SK-N-SH treated with all-trans-retinoic acid at 6 μM for 48 hours (cell line): ENCODE measurements at regions not wholly inside any gene's neighbourhood (a gene's known extent, or its start where the extent isn't known, plus 50 kb on each side); places are given as distances from the start of the nearest gene placed in this dataset.

Source experiments
- ATAC-seq: fragments of 200-7000 bp; cut with Tn5 transposase; 3 replicates; pipeline ENCODE4 v1.9.1; 2020; ENCODE audit warnings: mild to moderate bottlenecking, moderate library complexity
- ARNTL ChIP-seq: fragments of 450-650 bp; formaldehyde crosslinking; IDR thresholded peaks from 2 replicates; pipeline ENCODE4 v1.5.0; 2020; ENCODE audit warnings: low read depth, mild to moderate bottlenecking, moderate library complexity, borderline replicate concordance
- BACH2 ChIP-seq: fragments of 250-450 bp; sonication (Bioruptor Pico); IDR thresholded peaks from 2 replicates; pipeline ENCODE4 v1.9.0; 2021; ENCODE audit warnings: mild to moderate bottlenecking, borderline replicate concordance
- CREB5 ChIP-seq: fragments of 250-450 bp; sonication (Bioruptor Pico); IDR thresholded peaks from 2 replicates; pipeline ENCODE4 v1.5.1; 2020; ENCODE audit warnings: low read depth, mild to moderate bottlenecking, moderate library complexity
- CSDC2 ChIP-seq: fragments of 250-450 bp; sonication (Bioruptor Pico); IDR thresholded peaks from 2 replicates; pipeline ENCODE4 v1.5.0; 2020; ENCODE audit warnings: mild to moderate bottlenecking, moderate library complexity
- CSRNP3 ChIP-seq: fragments of 250-450 bp; sonication (Bioruptor Pico); IDR thresholded peaks from 2 replicates; pipeline ENCODE4 v1.5.1; 2021; ENCODE audit warnings: mild to moderate bottlenecking, moderate library complexity
- ESRRG ChIP-seq: fragments of 250-450 bp; sonication (Bioruptor Pico); IDR thresholded peaks from 2 replicates; pipeline ENCODE4 v1.6.1; 2021; ENCODE audit warnings: mild to moderate bottlenecking
- GLIS3 ChIP-seq: fragments of 250-450 bp; sonication (Bioruptor Pico); IDR thresholded peaks from 2 replicates; pipeline ENCODE4 v1.5.0; 2020; ENCODE audit warnings: mild to moderate bottlenecking, moderate library complexity
- ISL1 ChIP-seq: fragments of 250-450 bp; sonication (Bioruptor Pico); IDR thresholded peaks from 2 replicates; pipeline ENCODE4 v2.1.2; 2022; ENCODE audit warnings: mild to moderate bottlenecking, moderate library complexity
- OSR1 ChIP-seq: fragments of 250-450 bp; sonication (Bioruptor Pico); IDR thresholded peaks from 2 replicates; pipeline ENCODE4 v1.8.0; 2022; ENCODE audit warnings: moderate library complexity, mild to moderate bottlenecking, inconsistent platforms
- PATZ1 ChIP-seq: fragments of 250-450 bp; sonication (Bioruptor Pico); IDR thresholded peaks from 2 replicates; pipeline ENCODE4 v1.8.0; 2020; ENCODE audit warnings: mild to moderate bottlenecking, moderate library complexity, borderline replicate concordance
- POU6F1 ChIP-seq: fragments of 250-450 bp; sonication (Bioruptor Pico); IDR thresholded peaks from 2 replicates; pipeline ENCODE4 v1.8.0; 2021; ENCODE audit warnings: low read depth, mild to moderate bottlenecking, moderate library complexity, borderline replicate concordance
- PPARA ChIP-seq: fragments of 250-450 bp; sonication (Bioruptor Pico); IDR thresholded peaks from 2 replicates; pipeline ENCODE4 v1.5.0; 2020; ENCODE audit warnings: mild to moderate bottlenecking, borderline replicate concordance
- RARB ChIP-seq: fragments of 250-450 bp; sonication (Bioruptor Pico); IDR thresholded peaks from 2 replicates; pipeline ENCODE4 v1.8.0; 2021; ENCODE audit warnings: mild to moderate bottlenecking, moderate library complexity
- SNAI2 ChIP-seq: fragments of 250-450 bp; sonication (Bioruptor Pico); IDR thresholded peaks from 2 replicates; pipeline ENCODE4 v1.5.0; 2020; ENCODE audit warnings: mild to moderate bottlenecking, moderate library complexity
- TCF4 ChIP-seq: fragments of 250-450 bp; sonication (Bioruptor Pico); IDR thresholded peaks from 2 replicates; pipeline ENCODE4 v1.8.0; 2021; ENCODE audit warnings: mild to moderate bottlenecking, moderate library complexity, borderline replicate concordance
- TOX ChIP-seq: fragments of 250-450 bp; sonication (Bioruptor Pico); IDR thresholded peaks from 2 replicates; pipeline ENCODE4 v1.8.0; 2021; ENCODE audit warnings: mild to moderate bottlenecking, moderate library complexity, borderline replicate concordance
- TSHZ2 ChIP-seq: fragments of 250-450 bp; sonication (Bioruptor Pico); IDR thresholded peaks from 2 replicates; pipeline ENCODE4 v1.5.0; 2020; ENCODE audit warnings: mild to moderate bottlenecking, moderate library complexity
- ZC3H10 ChIP-seq: fragments of 250-450 bp; sonication (Bioruptor Pico); IDR thresholded peaks from 2 replicates; pipeline ENCODE4 v1.5.1; 2021; ENCODE audit warnings: mild to moderate bottlenecking, moderate library complexity
- ZFP3 ChIP-seq: fragments of 250-450 bp; sonication (Bioruptor Pico); IDR thresholded peaks from 2 replicates; pipeline ENCODE4 v1.5.0; 2020; ENCODE audit warnings: mild to moderate bottlenecking, moderate library complexity
- ZFP30 ChIP-seq: fragments of 450-650 bp; formaldehyde crosslinking; IDR thresholded peaks from 2 replicates; pipeline ENCODE4 v1.5.0; 2022; ENCODE audit warnings: mild to moderate bottlenecking, moderate library complexity
- ZNF70 ChIP-seq: fragments of 450-650 bp; formaldehyde crosslinking; IDR thresholded peaks from 2 replicates; pipeline ENCODE4 v1.5.0; 2020; ENCODE audit warnings: mild to moderate bottlenecking, moderate library complexity
- ZNF8 ChIP-seq: fragments of 450-650 bp; formaldehyde crosslinking; IDR thresholded peaks from 2 replicates; pipeline ENCODE4 v1.5.0; 2020; ENCODE audit warnings: mild to moderate bottlenecking, moderate library complexity

- ATAC-seq = no peak
- TF ChIP-seq RARB (CRISPR knock-in tag) = no peak
- no peak for TF ChIP-seq ZFP30 (CRISPR knock-in tag)
- TF ChIP-seq PPARA (CRISPR knock-in tag) = no peak
- no peak for TF ChIP-seq BACH2 (CRISPR knock-in tag)
- no peak for TF ChIP-seq CREB5
- no peak for TF ChIP-seq ZNF8 (CRISPR knock-in tag)
- TF ChIP-seq CSDC2 (CRISPR knock-in tag) = no peak
- no peak for TF ChIP-seq GLIS3
- no peak for TF ChIP-seq ZFP3 (CRISPR knock-in tag)
- TF ChIP-seq ESRRG (CRISPR knock-in tag) = no peak
- TF ChIP-seq ZC3H10 (CRISPR knock-in tag) = no peak
- TF ChIP-seq POU6F1 (CRISPR knock-in tag) = no peak
- TF ChIP-seq PATZ1 (CRISPR knock-in tag) = no peak
- no peak for TF ChIP-seq ZNF70
- TF ChIP-seq TSHZ2 (CRISPR knock-in tag) = no peak
- no peak for TF ChIP-seq TOX (CRISPR knock-in tag)
- TF ChIP-seq OSR1 (CRISPR knock-in tag) = no peak
Measured at GRCh38 chr2:236855176-236855865, 230.4 kb upstream of the COPS8 start.

GRCh38 chr2:236855866-236856847, 229.5 kb upstream of the COPS8 start:
- no peak for ATAC-seq
- TF ChIP-seq ISL1 (no peak), ZC3H10 (CRISPR knock-in tag) (no peak), TOX (CRISPR knock-in tag) (no peak), CREB5 (no peak), BACH2 (CRISPR knock-in tag) (no peak), ARNTL (no peak), POU6F1 (CRISPR knock-in tag) (no peak), ZNF8 (CRISPR knock-in tag) (no peak), PPARA (CRISPR knock-in tag) (no peak), TCF4 (no peak), CSRNP3 (no peak), SNAI2 (CRISPR knock-in tag) (no peak), ESRRG (CRISPR knock-in tag) (no peak)
- TF ChIP-seq, all 23 proteins: peak for 0
